NB4 (cell line): ENCODE measurements at regions not wholly inside any gene's neighbourhood (a gene's known extent, or its start where the extent isn't known, plus 50 kb on each side); places are given as distances from the start of the nearest gene placed in this dataset.
"Not testable (repeated sequence)": the region's sequence is repeated elsewhere in the genome, so short reads cannot be mapped to it uniquely, and the experiment has no call there.

ENCODE experiments used
- DNase-seq: peaks from one replicate; pipeline ENCODE4 v3.0.0; 2010; ENCODE audit warnings: low read depth
- H3K4me3 ChIP-seq: one replicate; pipeline ENCODE4 v1.5.1; 2011; ENCODE audit warnings: mild to moderate bottlenecking, low read depth, low read length, moderate library complexity
- MYC ChIP-seq: IDR thresholded peaks from 2 replicates; pipeline ENCODE4 v1.6.1; 2011; ENCODE audit warnings: low read depth, low read length
- POLR2A ChIP-seq: IDR thresholded peaks from 2 replicates; pipeline ENCODE4 v1.6.1; 2011; ENCODE audit warnings: mild to moderate bottlenecking; ENCODE audit not compliant: insufficient read length; ENCODE audit errors: extremely low read depth
- TF ChIP-seq, protein P1 (sequence below): IDR thresholded peaks from 2 replicates; pipeline ENCODE4 v1.6.1; 2011; ENCODE audit warnings: low read depth, low read length
- TF ChIP-seq, protein P2 (sequence below): IDR thresholded peaks from one replicate; pipeline ENCODE4 v1.5.1; 2012; ENCODE audit warnings: low read depth, low read length

DNA sequence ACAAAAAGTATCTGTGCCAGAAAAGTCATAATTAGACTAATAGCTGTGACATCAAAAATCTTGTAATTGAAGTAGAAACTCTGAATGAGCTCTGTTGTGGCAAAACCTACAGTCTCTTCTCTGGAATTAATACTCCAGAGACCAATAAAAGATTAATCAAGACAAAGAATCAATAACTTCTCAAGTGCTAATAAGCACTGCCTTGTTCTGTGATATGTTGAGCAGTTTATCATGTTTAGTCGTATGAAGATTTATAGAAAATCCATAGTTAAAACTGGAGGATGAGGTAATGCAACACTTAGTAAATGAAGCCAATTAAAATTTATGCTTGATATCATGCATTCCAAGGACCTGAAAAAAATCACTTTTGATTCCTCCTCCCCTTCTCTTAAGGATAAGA lies 72.3 kb upstream of the RNF32 start:
- H3K4me3 ChIP-seq, result no peak overlapping the region
- TF ChIP-seq, protein P1, sequence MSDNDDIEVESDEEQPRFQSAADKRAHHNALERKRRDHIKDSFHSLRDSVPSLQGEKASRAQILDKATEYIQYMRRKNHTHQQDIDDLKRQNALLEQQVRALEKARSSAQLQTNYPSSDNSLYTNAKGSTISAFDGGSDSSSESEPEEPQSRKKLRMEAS, result no peak
- TF ChIP-seq POLR2A (no peak), MYC (no peak)
- TF ChIP-seq, protein P2, sequence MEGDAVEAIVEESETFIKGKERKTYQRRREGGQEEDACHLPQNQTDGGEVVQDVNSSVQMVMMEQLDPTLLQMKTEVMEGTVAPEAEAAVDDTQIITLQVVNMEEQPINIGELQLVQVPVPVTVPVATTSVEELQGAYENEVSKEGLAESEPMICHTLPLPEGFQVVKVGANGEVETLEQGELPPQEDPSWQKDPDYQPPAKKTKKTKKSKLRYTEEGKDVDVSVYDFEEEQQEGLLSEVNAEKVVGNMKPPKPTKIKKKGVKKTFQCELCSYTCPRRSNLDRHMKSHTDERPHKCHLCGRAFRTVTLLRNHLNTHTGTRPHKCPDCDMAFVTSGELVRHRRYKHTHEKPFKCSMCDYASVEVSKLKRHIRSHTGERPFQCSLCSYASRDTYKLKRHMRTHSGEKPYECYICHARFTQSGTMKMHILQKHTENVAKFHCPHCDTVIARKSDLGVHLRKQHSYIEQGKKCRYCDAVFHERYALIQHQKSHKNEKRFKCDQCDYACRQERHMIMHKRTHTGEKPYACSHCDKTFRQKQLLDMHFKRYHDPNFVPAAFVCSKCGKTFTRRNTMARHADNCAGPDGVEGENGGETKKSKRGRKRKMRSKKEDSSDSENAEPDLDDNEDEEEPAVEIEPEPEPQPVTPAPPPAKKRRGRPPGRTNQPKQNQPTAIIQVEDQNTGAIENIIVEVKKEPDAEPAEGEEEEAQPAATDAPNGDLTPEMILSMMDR, result no peak
- no peak for DNase-seq

DNA sequence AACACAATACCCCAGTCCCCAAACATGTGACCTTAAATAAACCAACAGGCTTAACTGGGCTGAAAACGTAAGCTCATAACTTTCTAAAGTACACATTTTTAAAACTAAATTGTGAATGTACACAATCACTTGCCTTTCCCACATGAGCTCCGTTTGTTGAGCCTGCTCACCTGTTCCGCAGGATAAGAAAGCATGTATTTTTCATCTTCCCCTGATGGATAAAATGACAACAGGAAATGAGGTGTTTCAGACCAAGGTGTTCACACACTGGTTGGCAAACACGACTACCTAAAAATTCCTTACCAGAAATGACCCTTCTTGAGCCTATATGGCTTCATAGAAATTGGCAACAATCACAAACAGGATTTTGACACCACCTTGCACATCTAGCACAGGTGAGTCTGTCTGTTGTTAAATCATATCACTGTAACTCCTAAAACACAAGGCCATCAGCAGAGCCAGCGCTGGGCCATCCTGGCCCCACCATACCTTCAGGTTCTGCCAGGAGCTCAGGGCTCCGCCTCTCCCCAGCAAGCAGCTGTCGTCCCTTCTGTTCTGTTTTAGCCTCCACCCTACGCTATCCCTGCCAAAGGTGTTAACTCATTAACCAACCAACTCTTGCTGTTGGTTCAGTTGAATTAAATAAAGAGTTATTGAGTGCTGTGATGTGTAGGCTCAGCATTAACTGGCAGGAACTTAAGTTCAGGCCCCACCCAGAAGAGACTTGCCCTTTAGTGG lies 73.6 kb upstream of the RNF32 start:
- H3K4me3 ChIP-seq, result no peak overlapping the region
- TF ChIP-seq, protein P2, result no peak
- TF ChIP-seq POLR2A (no peak), MYC (no peak)
- TF ChIP-seq, protein P1, result no peak
- no peak for DNase-seq

DNA sequence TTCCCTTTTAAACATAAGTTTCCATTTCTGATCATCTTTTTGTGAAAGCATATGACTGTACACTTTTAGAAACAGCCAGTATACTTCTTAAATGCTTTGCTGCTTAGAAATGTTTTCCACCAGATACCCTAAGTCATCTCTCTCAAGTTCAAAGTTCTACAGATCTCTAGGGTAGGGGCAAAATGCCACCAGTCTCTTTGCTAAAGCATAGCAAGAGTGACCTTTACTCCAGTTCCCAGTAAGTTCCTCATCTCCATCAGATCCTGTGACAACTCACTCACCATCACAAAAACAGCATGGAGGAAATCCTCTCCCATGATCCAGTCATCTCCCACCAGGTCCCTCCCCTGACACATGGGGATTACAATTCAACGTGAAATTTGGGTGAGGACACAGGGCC lies 75.6 kb upstream of the RNF32 start:
- not testable (repeated sequence) for DNase-seq

DNA sequence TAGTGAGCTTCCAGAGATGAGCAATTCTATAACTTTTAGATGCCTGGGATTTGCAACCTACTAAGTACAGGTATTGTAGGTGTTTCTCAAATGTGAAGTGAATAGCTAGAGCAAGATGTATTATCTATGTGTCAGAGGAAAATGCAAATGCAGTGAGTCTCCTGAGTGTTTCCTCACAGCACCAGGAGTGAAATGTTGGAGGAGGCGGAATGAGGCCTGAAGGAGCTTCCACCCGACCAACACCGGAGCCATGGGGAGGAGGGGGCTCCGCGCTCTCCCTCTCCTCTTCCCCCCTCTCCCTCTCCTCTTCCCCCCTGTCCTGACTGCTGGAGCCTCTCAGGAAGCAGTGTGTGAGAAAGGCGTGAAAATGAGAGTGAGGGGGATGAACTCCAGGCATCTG lies 79.9 kb upstream of the RNF32 start:
- DNase-seq, result no peak
- H3K4me3 ChIP-seq, result no peak overlapping the region
- TF ChIP-seq POLR2A (no peak), MYC (no peak)
- TF ChIP-seq, protein P2, result no peak
- TF ChIP-seq, protein P1, result no peak

More for the DNA sequence above, 75.6 kb upstream of the RNF32 start:
- not testable (repeated sequence) for H3K4me3 ChIP-seq

DNA sequence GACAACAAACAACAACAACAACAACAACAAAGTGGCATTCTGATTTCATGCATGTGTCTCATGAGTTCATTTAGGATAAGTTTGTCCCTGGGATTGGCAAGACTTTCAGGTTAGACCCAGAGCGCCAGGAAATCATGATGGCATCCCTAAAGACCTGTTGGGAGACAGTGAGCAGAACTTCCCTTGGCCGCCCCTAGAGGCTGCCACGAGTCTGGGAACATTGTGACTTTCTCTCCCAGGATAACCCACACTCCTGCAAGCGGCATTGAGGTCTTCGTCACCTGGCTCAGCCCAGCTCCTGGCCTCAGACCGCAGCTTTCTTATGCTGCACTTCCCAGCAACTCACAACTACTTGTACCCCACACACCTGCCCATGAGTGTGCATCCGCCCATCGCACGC lies 80.5 kb upstream of the RNF32 start:
- TF ChIP-seq, protein P2, result peak; percentile 29
- TF ChIP-seq MYC (no peak), POLR2A (no peak)
- TF ChIP-seq, protein P1, result no peak
- H3K4me3 ChIP-seq, result no peak overlapping the region
- DNase-seq, result peak; percentile 23

DNA sequence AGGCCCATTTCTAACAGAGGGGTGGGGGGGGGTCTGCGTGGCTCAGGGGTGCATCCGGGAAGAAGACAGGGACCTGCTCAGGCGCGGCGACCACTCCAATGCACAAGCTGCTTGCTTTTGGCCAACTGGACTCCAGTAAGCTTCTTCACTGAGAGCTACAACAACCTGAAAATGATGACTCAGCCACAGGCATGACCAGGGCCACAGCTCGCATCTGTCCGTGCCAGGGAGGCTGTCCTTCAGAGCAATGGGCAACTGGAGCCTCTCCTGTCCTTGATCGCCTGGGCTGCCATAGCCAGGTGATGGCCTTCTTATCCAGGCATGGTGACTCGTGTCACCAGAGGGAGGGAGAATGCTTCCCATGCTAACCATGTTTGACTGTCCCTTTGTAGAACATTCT lies 81.6 kb upstream of the RNF32 start:
- no peak overlapping the region for H3K4me3 ChIP-seq
- DNase-seq, result no peak
- no peak for TF ChIP-seq MYC
- TF ChIP-seq, protein P1, result no peak
- TF ChIP-seq, protein P2, result no peak
- no peak for TF ChIP-seq POLR2A
